ENCODE measurements at regions not wholly inside any gene's neighbourhood (a gene's known extent, or its start where the extent isn't known, plus 50 kb on each side); places are given as distances from the start of the nearest gene placed in this dataset.
"Not testable (repeated sequence)": the region's sequence is repeated elsewhere in the genome, so short reads cannot be mapped to it uniquely, and the experiment has no call there.

GRCh38 chr13:109271555-109272541 is 514.5 kb downstream of the IRS2 start:
- DNase-seq, result no peak

- no peak for DNase-seq
These were observed 515.3 kb downstream of the IRS2 start for GRCh38 chr13:109271061-109271460.

- DNase-seq, result not testable (repeated sequence)
These were observed 517.0 kb downstream of the IRS2 start for GRCh38 chr13:109269381-109269780.

DNA sequence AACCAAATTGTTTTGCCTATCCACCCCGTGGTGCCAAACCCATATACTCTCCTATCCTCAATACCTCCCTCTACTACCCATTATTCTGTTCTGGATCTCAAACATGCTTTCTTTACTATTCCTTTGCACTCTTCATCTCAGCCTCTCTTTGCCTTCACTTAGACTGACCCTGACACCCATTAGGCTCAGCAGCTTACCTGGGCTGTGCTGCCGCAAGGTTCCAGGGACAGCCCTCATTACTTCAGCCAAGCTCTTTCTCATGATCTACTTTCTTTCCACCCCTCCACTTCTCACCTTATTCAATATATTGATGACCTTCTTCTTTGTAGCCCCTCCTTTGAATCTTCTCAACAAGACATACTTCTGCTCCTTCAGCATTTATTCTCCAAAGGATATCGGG is 517.9 kb downstream of the IRS2 start:
- DNase-seq, result not testable (repeated sequence)

DNA sequence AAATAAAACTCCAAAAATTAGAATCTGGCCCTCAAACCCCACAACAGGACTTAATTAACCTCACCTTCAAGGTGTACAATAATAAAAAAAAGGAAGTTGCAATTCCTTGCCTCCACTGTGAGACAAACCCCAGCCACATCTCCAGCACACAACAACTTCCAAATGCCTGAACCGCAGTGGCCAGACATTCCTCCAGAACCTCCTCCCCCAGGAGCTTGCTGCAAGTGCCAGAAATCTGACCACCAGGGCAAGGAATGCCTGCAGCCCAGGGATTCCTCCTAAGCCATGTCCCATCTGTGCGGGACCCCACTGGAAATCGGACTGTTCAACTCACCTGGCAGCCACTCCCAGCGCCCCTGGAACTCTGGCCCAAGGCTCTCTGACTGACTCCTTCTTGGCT is 519.0 kb downstream of the IRS2 start:
- DNase-seq, result not testable (repeated sequence)

DNA sequence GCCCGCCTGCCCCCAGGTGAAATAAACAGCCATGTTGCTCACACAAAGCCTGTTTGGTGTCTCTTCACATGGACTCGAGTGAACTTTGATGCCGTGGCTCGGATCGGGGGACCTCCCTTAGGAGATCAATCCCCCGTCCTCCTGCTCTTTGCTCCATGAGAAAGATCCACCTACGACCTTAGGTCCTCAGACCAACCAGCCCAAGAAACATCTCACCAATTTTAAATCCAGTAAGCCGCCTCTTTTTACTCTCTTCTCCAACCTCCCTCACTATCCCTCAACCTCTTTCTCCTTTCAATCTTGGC is 521.0 kb downstream of the IRS2 start:
- not testable (repeated sequence) for DNase-seq

DNA sequence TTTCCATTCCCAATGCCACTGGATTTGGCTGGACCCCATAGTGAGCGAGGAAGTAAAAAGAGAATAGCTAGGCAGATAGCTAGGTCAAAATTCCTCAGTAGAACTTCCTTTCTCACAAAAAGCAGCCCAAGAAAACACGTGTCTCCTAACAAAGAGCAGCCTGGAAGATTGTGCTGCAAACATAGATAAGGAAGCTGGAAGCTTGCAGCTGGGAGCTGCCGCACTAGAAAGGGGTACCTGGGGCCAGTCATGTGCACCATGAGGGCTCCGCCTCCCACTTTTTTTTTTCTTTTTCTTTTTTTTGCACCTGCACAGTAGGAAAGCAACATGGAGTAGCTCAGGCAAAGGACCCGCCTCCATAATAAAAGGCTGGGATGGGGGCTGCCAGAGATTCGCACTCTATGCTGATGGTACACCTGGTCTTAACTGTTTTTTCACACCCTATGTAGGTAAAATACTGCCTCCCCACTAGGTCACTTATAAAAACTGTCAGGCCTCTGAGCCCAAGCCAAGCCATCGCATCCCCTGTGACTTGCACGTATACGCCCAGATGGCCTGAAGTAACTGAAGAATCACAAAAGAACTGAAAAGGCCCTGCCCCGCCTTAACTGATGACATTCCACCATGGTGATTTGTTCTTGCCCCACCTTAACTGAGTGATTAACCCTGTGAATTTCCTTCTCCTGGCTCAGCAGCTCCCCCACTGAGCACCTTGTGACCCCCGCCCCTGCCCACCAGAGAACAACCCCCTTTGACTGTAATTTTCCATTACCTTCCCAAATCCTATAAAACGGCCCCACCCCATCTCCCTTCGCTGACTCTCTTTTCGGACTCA is 521.6 kb downstream of the IRS2 start:
- DNase-seq, result peak; percentile 5

DNA sequence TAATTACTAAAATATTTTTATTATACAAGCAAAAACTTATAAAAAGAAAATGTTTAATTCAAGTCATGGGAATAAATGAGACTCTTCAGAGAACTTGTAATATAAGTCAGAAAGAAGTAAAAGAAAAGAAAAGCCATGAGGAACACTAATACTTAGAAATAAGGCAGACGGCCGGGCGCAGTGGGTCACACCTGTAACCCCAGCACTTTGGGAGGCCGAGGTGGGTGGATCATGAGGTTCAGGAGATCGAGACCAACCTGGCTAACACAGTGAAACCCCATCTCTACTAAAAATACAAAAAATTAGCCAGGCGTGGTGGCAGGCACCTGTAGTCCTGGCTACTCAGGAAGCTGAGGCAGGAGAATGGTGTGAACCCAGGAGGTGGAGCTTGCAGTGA is 528.6 kb downstream of the IRS2 start:
- DNase-seq, result not testable (repeated sequence)
